UCSD-AML1 (cell line): ENCODE measurements at regions not wholly inside any gene's neighbourhood (a gene's known extent, or its start where the extent isn't known, plus 50 kb on each side); places are given as distances from the start of the nearest gene placed in this dataset.
"Not testable (repeated sequence)": the region's sequence is repeated elsewhere in the genome, so short reads cannot be mapped to it uniquely, and the experiment has no call there.

ENCODE experiments used
- DNase-seq: peaks from one replicate; lab custom pipeline; 2025; ENCODE audit not compliant: unreplicated experiment; lab: John Stamatoyannopoulos, UW

DNA sequence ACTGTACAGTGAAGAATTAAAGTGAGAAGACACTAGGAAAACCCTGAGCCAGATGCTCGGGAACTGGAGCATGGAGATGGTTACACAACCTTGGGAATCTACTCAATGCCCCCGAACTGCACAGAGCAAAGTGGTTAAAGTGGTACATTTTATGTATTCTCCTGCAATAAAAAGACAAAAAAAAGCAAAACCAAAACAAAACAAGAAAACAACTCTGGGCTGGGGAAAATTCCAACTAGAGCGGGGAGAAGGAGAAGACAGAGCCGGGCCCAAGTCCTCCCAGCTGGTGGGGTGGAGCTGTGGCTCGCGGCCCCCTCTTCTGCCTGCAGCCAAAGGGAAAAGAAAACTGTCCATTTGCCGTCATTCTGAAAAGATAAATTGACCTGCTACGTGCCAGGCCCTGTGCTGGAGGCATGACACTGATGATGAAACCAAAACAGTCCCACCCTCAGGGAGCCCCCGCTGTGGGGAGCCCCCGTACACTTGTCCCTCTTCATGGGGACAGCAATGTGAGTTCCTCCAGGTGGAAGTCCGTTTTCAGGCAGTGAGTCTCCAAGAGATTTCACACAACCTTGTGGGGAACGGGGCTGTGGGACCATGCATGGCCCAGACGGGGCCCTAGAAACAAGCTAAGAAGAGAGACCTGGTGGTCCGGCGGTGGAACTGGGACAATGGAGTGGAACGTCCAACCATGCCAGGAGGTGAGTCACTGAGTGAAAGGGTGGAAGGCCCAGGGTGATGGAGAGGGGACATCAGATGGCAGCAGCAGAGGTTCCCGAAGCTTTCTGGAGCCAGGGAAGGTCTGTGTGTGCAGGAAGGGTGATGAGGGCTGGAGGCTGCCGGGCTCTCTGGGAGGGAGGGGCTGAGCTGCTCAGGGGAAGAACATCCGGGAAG, 114.8 kb upstream of the COL5A1 start:
- DNase-seq = no peak

GRCh38 chr9:134530724-134531123, 110.9 kb upstream of the COL5A1 start:
- DNase-seq = no peak

DNA sequence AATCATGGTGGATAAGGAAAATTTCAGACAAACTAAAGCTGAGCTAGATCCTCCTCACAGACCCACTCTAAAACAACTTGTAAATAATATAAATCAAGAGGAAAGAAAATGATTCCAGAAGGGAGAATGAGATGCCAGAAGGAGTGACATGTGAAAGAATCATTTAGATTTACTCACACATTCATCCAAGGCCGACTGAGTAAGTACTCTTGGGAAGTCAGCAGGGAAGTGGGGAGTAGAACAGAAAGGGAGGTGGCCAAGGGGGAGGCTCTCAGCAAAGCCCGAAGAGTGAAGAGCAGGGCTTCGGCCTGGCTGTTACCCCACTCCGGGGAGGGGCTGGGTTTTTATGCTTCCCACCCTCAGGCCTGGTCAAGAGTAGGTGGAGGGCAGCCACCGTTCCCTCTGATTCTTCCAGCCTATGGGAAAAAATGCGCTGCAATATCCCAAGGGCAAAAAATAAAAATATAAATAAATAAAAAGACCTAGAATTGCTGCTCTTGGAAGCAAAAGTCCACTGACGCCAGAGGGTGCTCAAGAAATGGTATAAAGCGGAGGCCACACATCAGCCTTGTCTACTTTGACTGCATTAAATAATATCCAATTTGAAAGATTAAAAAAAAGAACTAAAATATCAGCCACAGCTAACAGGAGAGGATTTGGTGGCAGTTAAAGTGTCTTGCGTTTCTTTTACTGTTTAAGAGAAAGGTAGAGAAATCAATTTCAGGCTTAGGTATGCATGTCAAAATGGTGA, 110.2 kb upstream of the COL5A1 start:
- DNase-seq = no peak

DNA sequence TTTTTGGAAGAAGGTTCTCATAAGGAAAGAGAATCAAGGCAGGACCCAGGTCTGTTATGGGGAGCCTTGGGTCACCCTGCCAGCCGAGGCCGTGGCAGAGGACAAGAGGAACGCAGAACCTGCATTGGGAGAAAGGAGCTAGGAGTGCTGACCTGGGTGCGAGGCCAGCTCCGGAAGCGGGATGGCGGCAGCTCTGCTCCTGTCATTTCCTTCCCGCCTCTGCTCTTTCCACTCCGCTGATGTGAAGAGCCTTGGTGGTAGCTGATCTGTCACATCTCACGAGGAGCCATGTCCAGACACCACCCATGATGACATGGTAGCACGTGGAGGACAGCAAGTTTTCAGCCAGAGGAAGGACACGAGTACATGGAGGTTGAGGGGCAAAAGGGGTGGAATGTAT, 109.5 kb upstream of the COL5A1 start:
- DNase-seq = no peak

DNA sequence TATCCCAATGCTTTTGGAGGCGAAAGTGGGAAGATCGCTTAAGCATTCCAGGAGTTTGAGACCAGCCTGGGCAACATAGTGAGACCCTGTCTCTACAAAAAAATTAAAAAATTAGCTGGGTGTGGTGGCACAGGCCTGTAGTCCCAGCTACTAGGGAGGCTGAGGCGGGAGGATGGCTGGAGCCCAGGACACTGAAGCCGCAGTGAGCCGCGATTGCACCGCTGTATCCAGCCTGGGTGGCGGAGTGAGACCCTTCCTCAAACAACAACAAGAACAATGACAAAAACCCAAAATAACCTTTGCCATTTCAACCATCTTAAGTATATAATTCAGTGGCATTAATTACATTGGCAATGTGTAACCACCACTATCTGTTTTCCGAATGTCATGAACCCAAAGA, 108.9 kb upstream of the COL5A1 start:
- not testable (repeated sequence) for DNase-seq

DNA sequence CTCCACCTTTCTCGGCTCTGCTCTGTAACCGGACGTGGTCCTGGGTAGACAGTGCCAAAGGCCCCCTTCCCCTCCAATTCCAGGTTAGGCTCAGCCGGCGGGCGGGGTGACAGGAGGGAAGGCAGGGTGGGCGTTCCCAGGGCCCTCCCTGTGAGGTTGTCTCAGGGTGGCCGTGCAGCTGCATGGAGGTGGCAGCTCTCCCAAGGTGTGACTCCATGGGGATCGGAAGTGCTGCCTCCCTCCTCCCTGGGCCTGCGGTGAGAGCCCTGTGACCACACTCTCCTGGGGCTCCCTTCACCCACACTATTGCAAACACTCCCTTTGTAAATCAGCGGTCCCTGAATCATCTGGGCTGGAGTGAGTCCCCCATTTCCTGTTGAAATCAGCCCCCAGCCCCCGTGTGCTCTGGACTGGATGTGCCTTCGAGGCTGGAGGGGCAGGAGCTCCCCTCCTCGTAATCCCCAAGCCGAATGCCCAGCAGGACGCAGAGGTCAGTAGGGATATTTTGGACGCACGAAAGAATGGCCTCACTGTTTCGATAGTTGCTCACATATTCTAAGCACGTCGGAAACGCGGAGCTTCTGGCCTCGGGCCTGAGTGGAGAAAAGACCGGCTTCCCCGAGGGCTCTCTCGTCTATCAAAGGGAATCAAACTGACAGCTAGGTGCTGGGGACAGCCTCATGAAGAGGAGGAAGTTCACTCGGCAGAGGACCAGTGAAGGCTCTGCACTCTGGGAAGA, 107.6 kb upstream of the COL5A1 start:
- no peak for DNase-seq

DNA sequence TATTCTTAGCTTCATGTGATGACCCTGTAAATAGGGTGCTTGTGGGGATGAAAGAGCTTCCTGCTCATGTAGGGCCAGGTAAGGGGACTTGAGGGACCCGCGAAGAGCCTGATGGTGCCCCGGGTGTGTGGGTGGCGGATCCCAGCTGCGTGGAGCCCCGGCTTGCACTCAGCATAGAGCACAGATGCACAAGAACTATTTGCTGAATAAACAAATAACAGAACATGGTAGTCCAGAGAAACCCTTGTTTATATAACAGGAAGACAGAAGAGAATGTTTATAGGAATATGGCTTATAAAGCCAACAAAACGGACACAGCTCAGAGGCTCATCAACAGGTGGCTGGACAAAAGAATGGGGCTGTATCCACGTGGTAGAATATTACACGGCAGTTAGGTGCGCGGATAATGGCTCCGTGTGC, 106.9 kb upstream of the COL5A1 start:
- no peak for DNase-seq

DNA sequence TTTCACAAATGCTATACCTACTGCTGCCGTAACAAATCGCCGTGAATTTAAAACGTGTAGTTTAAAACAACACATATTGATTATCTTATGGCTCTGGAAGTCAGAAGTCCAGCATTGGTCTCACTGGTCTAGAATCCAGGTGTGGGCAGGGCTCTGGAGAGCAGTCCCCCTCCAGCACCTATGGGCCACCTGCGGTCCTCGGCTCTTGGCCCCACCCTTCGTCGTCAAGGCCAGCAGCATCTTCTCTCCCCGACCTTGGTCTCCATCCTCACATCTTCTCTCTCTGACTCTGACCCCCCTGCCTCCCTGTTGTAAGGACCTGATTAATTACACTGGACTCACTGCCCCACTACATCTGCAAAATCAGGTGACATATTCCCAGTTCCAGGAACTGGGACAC, 106.4 kb upstream of the COL5A1 start:
- DNase-seq = no peak

GRCh38 chr9:134536101-134536900, 105.3 kb upstream of the COL5A1 start:
- no peak for DNase-seq

- no peak for DNase-seq
Measured at GRCh38 chr9:134536931-134537330, 104.7 kb upstream of the COL5A1 start.

- DNase-seq = no peak
Measured at GRCh38 chr9:134537951-134538641, 103.5 kb upstream of the COL5A1 start.

GRCh38 chr9:134538856-134539566, 102.6 kb upstream of the COL5A1 start:
- no peak for DNase-seq

DNA sequence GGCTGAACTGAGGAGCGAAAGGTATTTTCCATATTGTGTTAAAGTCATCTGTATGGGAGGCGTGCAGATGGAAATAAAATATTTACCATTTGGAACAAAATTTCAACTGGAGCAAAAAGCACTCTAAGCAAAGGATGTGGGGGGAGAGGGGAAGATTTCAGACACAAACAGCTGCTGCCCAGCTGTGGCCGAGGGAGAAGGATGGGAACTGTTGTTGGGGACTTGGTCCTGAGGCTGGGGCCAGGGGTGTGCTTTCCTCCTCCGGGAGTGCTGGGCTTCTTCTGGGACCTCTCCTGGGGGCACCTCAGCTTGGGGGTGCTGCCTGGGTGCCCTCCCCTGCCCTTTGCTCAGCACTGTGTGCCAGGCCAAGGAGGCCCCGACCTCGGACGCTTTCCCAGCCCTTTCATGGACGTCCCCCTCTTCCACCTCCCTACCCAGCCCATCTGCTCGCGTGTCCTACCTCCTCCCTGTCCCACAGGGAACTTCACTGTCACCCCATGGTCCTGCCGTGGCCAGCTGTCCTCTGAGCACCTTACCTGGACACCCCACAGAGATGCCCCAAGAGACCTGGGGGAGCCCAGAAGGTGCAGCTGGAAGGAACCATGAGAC, 101.9 kb upstream of the COL5A1 start:
- no peak for DNase-seq

GRCh38 chr9:134540276-134541096, 101.1 kb upstream of the COL5A1 start:
- DNase-seq = no peak

DNA sequence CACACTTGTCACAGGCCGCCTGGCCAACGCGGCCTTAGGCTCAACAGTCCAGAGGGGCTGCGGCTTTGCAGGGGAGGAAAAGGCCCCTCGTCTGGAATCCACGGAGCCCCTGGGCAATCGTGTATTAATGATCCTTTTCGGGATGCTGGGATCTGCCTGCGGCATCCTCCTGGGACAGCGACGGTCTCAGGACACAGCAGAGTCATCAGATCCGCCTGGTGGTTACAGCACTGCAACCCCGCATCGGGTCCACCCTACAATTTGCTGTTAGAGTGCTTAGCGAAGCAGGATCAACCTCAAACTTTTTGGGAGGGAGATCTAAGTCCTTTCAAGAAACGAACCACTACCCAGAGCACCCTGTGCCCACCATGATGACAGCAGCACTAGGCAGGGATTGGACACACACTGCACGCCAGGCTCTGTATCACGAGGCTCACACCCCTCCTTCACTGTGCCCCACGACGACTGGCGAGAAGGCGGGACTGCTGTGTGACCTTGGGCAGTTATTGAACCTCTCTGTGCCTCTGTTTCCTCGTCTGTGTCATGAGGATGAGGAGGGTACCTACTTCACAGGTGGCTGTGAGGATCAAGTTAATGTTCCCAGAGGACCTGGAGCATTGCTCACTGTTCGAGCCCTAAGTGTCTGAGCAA, 100.4 kb upstream of the COL5A1 start:
- DNase-seq = no peak

DNA sequence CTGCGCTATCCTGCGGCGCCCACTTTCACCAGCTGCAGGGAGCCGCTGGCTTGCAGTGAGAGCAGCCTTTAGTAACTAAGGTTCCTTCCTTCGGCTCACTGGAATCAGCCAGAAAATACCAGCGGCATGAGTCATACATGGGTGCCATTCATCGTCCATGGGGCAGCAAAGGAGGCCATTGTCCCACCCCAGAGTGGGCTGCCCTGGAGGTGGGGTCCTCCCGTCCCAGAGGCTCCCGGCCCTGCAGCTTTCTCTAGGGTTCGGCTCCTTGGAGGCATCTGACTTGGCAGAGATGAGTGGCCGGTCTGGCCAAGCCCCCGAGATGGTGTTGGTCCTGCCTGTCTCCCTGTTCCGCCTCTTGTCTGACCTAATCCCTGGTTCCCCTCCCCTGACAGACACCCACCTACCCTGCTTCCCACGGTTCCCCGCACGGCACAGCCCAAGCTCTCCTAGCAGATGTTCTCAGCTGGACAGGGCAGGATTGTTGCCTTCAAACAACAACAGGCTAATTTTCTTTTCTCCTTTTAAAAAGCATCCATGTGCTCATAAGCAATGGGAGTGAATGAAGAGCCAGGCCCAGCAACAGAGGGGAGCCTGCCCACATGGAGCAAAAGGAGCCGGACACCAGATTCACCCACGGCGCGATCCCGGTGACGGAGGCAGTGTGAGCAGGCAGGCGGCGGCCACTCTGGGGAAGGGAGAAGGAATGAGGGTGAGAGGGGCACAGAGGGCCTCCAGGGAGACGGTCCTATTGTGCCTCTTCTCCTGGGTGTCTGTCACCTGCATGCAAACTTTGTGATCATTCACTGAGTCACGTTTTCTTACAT, 97.0 kb upstream of the COL5A1 start:
- DNase-seq = no peak

- no peak for DNase-seq
Measured at GRCh38 chr9:134545215-134545542, 96.4 kb upstream of the COL5A1 start.
